Epithelial cell of proximal tubule (primary cell): ENCODE measurements at regions not wholly inside any gene's neighbourhood (a gene's known extent, or its start where the extent isn't known, plus 50 kb on each side); places are given as distances from the start of the nearest gene placed in this dataset.
"Not testable (repeated sequence)": the region's sequence is repeated elsewhere in the genome, so short reads cannot be mapped to it uniquely, and the experiment has no call there.

Experiments
- DNase-seq: peaks from one replicate; pipeline ENCODE4 v3.0.0-alpha.2; 2011; ENCODE audit warnings: low read depth
- H3K4me3 ChIP-seq: 2 replicates; pipeline ENCODE4 v1.5.1; 2011; ENCODE audit warnings: low read depth, mild to moderate bottlenecking, low read length
- TF ChIP-seq, protein P1 (sequence below): conservative IDR thresholded peaks from 2 replicates; pipeline ENCODE4 v1.5.1; 2012; ENCODE audit warnings: low read depth, mild to moderate bottlenecking, low read length

DNA sequence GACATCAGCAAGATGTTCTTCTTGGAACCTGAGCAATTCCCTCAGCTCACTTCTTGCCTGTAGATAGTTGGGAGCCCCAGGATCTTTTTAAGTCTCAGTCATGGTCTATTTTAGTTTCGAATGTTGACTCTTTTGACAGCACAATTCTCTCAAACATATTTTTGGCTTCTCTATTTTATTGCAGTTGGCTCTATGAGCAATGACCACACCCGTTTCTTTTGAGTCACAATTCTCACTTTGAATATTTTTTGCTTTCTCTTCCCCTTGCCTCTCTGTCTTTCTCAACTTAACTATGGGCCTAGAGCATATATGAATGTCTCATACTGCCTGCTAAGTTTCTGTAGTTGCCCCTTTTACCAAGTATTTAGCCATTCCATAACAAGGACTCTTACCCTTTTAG, 222.8 kb downstream of the PTN start:
- H3K4me3 ChIP-seq: no peak overlapping the region
- TF ChIP-seq, protein P1, sequence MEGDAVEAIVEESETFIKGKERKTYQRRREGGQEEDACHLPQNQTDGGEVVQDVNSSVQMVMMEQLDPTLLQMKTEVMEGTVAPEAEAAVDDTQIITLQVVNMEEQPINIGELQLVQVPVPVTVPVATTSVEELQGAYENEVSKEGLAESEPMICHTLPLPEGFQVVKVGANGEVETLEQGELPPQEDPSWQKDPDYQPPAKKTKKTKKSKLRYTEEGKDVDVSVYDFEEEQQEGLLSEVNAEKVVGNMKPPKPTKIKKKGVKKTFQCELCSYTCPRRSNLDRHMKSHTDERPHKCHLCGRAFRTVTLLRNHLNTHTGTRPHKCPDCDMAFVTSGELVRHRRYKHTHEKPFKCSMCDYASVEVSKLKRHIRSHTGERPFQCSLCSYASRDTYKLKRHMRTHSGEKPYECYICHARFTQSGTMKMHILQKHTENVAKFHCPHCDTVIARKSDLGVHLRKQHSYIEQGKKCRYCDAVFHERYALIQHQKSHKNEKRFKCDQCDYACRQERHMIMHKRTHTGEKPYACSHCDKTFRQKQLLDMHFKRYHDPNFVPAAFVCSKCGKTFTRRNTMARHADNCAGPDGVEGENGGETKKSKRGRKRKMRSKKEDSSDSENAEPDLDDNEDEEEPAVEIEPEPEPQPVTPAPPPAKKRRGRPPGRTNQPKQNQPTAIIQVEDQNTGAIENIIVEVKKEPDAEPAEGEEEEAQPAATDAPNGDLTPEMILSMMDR: no peak
- no peak for DNase-seq

- DNase-seq: no peak
- TF ChIP-seq, protein P1: no peak
- H3K4me3 ChIP-seq: no peak overlapping the region
These were observed 233.0 kb downstream of the PTN start for GRCh38 chr7:137110535-137110934.

GRCh38 chr7:137110091-137110509, 233.4 kb downstream of the PTN start:
- DNase-seq: no peak
- TF ChIP-seq, protein P1: no peak
- no peak overlapping the region for H3K4me3 ChIP-seq

- not testable (repeated sequence) for DNase-seq
These were observed 235.7 kb downstream of the PTN start for GRCh38 chr7:137107802-137108201.

DNA sequence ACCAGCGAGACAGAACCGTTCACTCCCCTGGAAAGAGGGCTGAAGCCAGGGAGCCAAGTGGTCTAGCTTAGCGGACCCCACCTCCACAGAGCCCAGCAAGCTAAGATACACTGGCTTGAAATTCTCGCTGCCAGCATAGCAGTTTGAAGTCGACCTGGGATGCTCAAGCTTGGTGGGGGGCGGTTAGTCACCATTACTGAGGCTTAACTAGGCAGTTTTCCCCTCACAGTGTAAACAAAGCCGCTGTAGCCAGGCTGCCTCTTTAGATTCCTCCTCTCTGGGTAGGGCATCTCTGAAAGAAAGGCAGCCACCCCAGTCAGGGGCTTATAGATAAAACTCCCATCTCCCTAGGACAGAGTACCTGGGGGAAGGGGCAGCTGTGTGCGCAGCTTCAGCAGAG, 235.1 kb downstream of the CHRM2 start:
- not testable (repeated sequence) for DNase-seq, H3K4me3 ChIP-seq

More at GRCh38 chr7:137107802-137108201, 235.7 kb downstream of the PTN start:
- H3K4me3 ChIP-seq: not testable (repeated sequence)

DNA sequence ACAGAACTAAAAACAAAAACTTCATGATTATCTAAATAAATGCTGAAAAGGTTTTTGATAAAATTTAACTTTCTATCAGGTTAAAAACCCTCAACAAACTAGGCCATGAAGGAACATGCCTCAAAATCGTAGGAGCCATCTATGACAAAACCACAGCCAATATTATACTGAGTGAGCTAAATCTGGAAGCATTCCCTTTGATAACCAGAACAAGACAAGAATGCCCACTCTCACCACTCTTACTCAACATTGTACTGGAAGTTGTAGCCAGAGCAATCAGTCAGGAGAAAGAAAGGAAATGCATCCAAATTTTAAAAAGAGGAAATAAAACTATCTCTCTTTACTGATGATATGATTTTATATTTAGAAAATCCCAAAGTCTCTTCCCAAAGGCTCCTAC, 228.7 kb downstream of the CHRM2 start:
- no peak for DNase-seq
- no peak overlapping the region for H3K4me3 ChIP-seq
- TF ChIP-seq, protein P1: no peak

- no peak overlapping the region for H3K4me3 ChIP-seq
- DNase-seq: no peak
- TF ChIP-seq, protein P1: no peak
These were observed 228.2 kb downstream of the CHRM2 start for GRCh38 chr7:137096607-137097006.

DNA sequence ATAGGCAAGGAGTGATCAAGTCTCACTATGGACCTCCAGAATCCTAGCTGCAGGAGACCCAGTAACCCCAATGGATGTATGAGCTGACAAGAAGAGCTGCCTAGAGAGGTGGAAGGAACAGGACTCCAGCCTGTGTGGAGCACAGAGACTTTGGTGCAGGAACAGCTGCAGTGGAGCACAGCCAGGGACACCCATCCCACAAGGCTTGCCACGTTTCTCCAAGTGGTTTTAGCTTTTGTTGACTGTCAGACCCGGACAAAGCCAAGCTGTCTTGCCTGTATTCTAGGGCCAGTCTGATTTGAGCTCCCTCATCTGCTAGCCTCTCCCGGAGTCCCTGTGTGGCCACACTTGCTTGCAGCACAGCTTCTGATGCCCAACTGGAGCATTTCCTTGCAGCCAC, 224.7 kb downstream of the CHRM2 start:
- TF ChIP-seq, protein P1: no peak
- no peak overlapping the region for H3K4me3 ChIP-seq
- no peak for DNase-seq
